WTC11 (cell line): ENCODE measurements at regions not wholly inside any gene's neighbourhood (a gene's known extent, or its start where the extent isn't known, plus 50 kb on each side); places are given as distances from the start of the nearest gene placed in this dataset.

ENCODE experiments used
- ATAC-seq: fragments of 200-7000 bp; cut with Tn5 transposase; 2 replicates; pipeline ENCODE4 v1.10.0; 2021; ENCODE audit warnings: mild to moderate bottlenecking, moderate library complexity
- CTCF ChIA-PET: fragments of 300-600 bp; sonication (Branson Sonifier 250); formaldehyde crosslinking; loops from one replicate; lab custom pipeline; 2021; ENCODE audit warnings: antibody characterized with exemption; lab: Charles Lee
- POLR2A ChIA-PET: fragments of 350-600 bp; sonication (Branson Sonifier 250); formaldehyde crosslinking; loops from one replicate; lab custom pipeline; 2021; ENCODE audit warnings: antibody characterized with exemption; lab: Charles Lee
- DNase-seq: peaks from one replicate; pipeline ENCODE4 v3.0.0; 2021; ENCODE audit warnings: low spot score
- H3K27ac Mint-ChIP-seq: 2 replicates; pipeline ENCODE4 v1.8.0; 2021; ENCODE audit warnings: mixed read lengths
- H3K27me3 Mint-ChIP-seq: 2 replicates; pipeline ENCODE4 v1.8.0; 2021; ENCODE audit warnings: low read depth, mild to moderate bottlenecking, moderate library complexity, mixed read lengths
- H3K36me3 Mint-ChIP-seq: 2 replicates; pipeline ENCODE4 v1.8.0; 2021; ENCODE audit warnings: mixed read lengths
- H3K4me1 Mint-ChIP-seq: 2 replicates; pipeline ENCODE4 v1.8.0; 2022; ENCODE audit warnings: mixed read lengths
- H3K4me3 Mint-ChIP-seq: 2 replicates; pipeline ENCODE4 v1.8.0; 2021; ENCODE audit warnings: mild to moderate bottlenecking, moderate library complexity, mixed read lengths
- H3K9me3 Mint-ChIP-seq: 2 replicates; pipeline ENCODE4 v1.8.0; 2021; ENCODE audit warnings: mixed read lengths
- AFF4 ChIP-seq: sonication (generic); formaldehyde crosslinking; IDR thresholded peaks from 2 replicates; pipeline ENCODE4 v1.8.1; 2023; ENCODE audit warnings: mild to moderate bottlenecking, missing genetic modification reagents, borderline replicate concordance
- ATF3 ChIP-seq: sonication (generic); formaldehyde crosslinking; conservative IDR thresholded peaks from 2 replicates; pipeline ENCODE4 v1.8.1; 2022; ENCODE audit warnings: mild to moderate bottlenecking, missing genetic modification reagents
- EMX1 ChIP-seq: fragments of 250-450 bp; sonication (Bioruptor Pico); IDR thresholded peaks from 2 replicates; pipeline ENCODE4 v1.8.0; 2021; ENCODE audit warnings: mild to moderate bottlenecking
- ETV6 ChIP-seq: sonication (generic); formaldehyde crosslinking; IDR thresholded peaks from 2 replicates; pipeline ENCODE4 v1.8.1; 2022; ENCODE audit warnings: mild to moderate bottlenecking, missing genetic modification reagents
- GTF2I ChIP-seq: fragments of 250-450 bp; sonication (Bioruptor Pico); conservative IDR thresholded peaks from 2 replicates; pipeline ENCODE4 v1.4.0; 2021; ENCODE audit warnings: mild to moderate bottlenecking
- MAX ChIP-seq: sonication (generic); formaldehyde crosslinking; IDR thresholded peaks from 2 replicates; pipeline ENCODE4 v1.8.0; 2022; ENCODE audit warnings: mild to moderate bottlenecking, missing genetic modification reagents
- NFYB ChIP-seq: sonication (generic); formaldehyde crosslinking; conservative IDR thresholded peaks from 2 replicates; pipeline ENCODE4 v1.8.0; 2022; ENCODE audit warnings: low read depth, missing genetic modification reagents
- NR1H2 ChIP-seq: sonication (generic); formaldehyde crosslinking; IDR thresholded peaks from 2 replicates; pipeline ENCODE4 v1.9.0; 2021; ENCODE audit warnings: mild to moderate bottlenecking, moderate library complexity, missing genetic modification reagents
- NR3C1 ChIP-seq: sonication (generic); formaldehyde crosslinking; conservative IDR thresholded peaks from 2 replicates; pipeline ENCODE4 v1.8.1; 2023; ENCODE audit warnings: low read depth, mild to moderate bottlenecking, missing genetic modification reagents
- PREB ChIP-seq: sonication (generic); formaldehyde crosslinking; IDR thresholded peaks from 2 replicates; pipeline ENCODE4 v1.8.1; 2022; ENCODE audit warnings: mild to moderate bottlenecking, missing genetic modification reagents, moderate library complexity, borderline replicate concordance
- RORB ChIP-seq: fragments of 250-450 bp; sonication (Bioruptor Pico); IDR thresholded peaks from 2 replicates; pipeline ENCODE4 v1.9.0; 2021; ENCODE audit warnings: mild to moderate bottlenecking
- SOX15 ChIP-seq: fragments of 250-450 bp; sonication (Bioruptor Pico); IDR thresholded peaks from 2 replicates; pipeline ENCODE4 v1.9.0; 2021; ENCODE audit warnings: mild to moderate bottlenecking
- ZNF138 ChIP-seq: sonication (generic); formaldehyde crosslinking; conservative IDR thresholded peaks from 2 replicates; pipeline ENCODE4 v1.8.1; 2022; ENCODE audit warnings: mild to moderate bottlenecking, moderate library complexity, missing genetic modification reagents
- ZNF219 ChIP-seq: sonication (generic); formaldehyde crosslinking; IDR thresholded peaks from 2 replicates; pipeline ENCODE4 v1.8.0; 2023; ENCODE audit warnings: missing genetic modification reagents, mild to moderate bottlenecking, borderline replicate concordance
- ZNF317 ChIP-seq: sonication (generic); formaldehyde crosslinking; IDR thresholded peaks from 2 replicates; pipeline ENCODE4 v1.8.1; 2023; ENCODE audit warnings: low read depth, mild to moderate bottlenecking, moderate library complexity, missing genetic modification reagents, borderline replicate concordance
- ZNF396 ChIP-seq: fragments of 250-450 bp; sonication (Bioruptor Pico); IDR thresholded peaks from 2 replicates; pipeline ENCODE4 v1.8.0; 2021; ENCODE audit warnings: mild to moderate bottlenecking, moderate library complexity, borderline replicate concordance
- TF ChIP-seq, protein P1 (sequence below): fragments of 250-450 bp; sonication (Bioruptor Pico); IDR thresholded peaks from 2 replicates; pipeline ENCODE4 v1.8.0; 2021; ENCODE audit warnings: mild to moderate bottlenecking
- TF ChIP-seq, protein P2 (sequence below): sonication (generic); formaldehyde crosslinking; IDR thresholded peaks from 2 replicates; pipeline ENCODE4 v1.8.0; 2023; ENCODE audit warnings: mild to moderate bottlenecking, missing genetic modification reagents
- TF ChIP-seq, protein P3 (sequence below): fragments of 250-450 bp; sonication (Bioruptor Pico); IDR thresholded peaks from 2 replicates; pipeline ENCODE4 v1.9.0; 2021; ENCODE audit warnings: mild to moderate bottlenecking

DNA sequence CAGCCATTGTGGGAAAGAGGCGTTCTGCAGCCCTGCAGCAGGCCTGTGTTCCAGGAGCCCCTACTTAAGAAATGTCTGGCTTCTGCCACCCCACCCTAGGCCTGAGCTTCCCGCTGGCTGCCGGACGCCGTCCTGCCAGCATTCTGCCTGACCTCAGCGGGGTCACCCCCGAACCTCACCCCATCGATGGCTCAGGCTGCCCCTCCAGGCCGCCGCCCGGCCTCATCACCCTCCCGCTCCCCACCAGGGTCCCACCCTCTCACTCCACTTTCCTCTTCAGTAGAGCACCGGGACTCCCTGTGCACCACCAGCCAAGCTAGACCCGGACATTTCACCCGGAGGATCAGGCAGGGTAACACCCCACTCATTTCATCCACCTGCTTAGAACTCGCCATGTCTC is 73.6 kb upstream of the SALL3 start:
- Mint-ChIP-seq H3K27ac (no peak overlapping the region), H3K4me1 (peaks cover 21% of the 10 kb centered on the region), H3K36me3 (no peaks in the 10 kb centered on the region), H3K9me3 (no peaks in the 10 kb centered on the region), H3K4me3 (no peak overlapping the region), H3K27me3 (peaks cover 3% of the 10 kb centered on the region; the same call in 1 of the 2 replicates)
- POLR2A ChIA-PET = no interaction called here
- DNase-seq (no peak), ATAC-seq (no peak)
- CTCF ChIA-PET = no interaction called here
- no peak for TF ChIP-seq MAX
- no peak for TF ChIP-seq ETV6 (CRISPR knock-in tag)
- TF ChIP-seq ZNF396 = no peak
- TF ChIP-seq ZNF317 (CRISPR knock-in tag) = no peak
- TF ChIP-seq NR3C1 (CRISPR knock-in tag) = no peak
- TF ChIP-seq, protein P1, sequence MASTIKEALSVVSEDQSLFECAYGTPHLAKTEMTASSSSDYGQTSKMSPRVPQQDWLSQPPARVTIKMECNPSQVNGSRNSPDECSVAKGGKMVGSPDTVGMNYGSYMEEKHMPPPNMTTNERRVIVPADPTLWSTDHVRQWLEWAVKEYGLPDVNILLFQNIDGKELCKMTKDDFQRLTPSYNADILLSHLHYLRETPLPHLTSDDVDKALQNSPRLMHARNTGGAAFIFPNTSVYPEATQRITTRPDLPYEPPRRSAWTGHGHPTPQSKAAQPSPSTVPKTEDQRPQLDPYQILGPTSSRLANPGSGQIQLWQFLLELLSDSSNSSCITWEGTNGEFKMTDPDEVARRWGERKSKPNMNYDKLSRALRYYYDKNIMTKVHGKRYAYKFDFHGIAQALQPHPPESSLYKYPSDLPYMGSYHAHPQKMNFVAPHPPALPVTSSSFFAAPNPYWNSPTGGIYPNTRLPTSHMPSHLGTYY (CRISPR knock-in tag) = no peak
- TF ChIP-seq, protein P2, sequence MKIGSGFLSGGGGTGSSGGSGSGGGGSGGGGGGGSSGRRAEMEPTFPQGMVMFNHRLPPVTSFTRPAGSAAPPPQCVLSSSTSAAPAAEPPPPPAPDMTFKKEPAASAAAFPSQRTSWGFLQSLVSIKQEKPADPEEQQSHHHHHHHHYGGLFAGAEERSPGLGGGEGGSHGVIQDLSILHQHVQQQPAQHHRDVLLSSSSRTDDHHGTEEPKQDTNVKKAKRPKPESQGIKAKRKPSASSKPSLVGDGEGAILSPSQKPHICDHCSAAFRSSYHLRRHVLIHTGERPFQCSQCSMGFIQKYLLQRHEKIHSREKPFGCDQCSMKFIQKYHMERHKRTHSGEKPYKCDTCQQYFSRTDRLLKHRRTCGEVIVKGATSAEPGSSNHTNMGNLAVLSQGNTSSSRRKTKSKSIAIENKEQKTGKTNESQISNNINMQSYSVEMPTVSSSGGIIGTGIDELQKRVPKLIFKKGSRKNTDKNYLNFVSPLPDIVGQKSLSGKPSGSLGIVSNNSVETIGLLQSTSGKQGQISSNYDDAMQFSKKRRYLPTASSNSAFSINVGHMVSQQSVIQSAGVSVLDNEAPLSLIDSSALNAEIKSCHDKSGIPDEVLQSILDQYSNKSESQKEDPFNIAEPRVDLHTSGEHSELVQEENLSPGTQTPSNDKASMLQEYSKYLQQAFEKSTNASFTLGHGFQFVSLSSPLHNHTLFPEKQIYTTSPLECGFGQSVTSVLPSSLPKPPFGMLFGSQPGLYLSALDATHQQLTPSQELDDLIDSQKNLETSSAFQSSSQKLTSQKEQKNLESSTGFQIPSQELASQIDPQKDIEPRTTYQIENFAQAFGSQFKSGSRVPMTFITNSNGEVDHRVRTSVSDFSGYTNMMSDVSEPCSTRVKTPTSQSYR = no peak
- TF ChIP-seq ATF3 (CRISPR knock-in tag) = no peak
- no peak for TF ChIP-seq ZNF138 (CRISPR knock-in tag)
- TF ChIP-seq AFF4 = no peak
- no peak for TF ChIP-seq ZNF219 (CRISPR knock-in tag)
- no peak for TF ChIP-seq NFYB (CRISPR knock-in tag)
- TF ChIP-seq, protein P3, sequence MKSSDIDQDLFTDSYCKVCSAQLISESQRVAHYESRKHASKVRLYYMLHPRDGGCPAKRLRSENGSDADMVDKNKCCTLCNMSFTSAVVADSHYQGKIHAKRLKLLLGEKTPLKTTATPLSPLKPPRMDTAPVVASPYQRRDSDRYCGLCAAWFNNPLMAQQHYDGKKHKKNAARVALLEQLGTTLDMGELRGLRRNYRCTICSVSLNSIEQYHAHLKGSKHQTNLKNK (CRISPR knock-in tag) = no peak
- TF ChIP-seq SOX15 (CRISPR knock-in tag) = no peak
- TF ChIP-seq, all 79 proteins: peak for 0

- Mint-ChIP-seq H3K27me3 (no peaks in the 10 kb centered on the region; the same call in 1 of the 2 replicates), H3K4me3 (no peak overlapping the region), H3K36me3 (peaks cover 4% of the 10 kb centered on the region; the same call in 1 of the 2 replicates), H3K4me1 (peaks cover 5% of the 10 kb centered on the region), H3K27ac (no peak overlapping the region), H3K9me3 (no peaks in the 10 kb centered on the region)
- CTCF ChIA-PET = no interaction called here
- no peak for ATAC-seq
- POLR2A ChIA-PET = no interaction called here
- no peak for DNase-seq
- TF ChIP-seq RORB (no peak), AFF4 (no peak), GTF2I (no peak), EMX1 (CRISPR knock-in tag) (no peak), PREB (CRISPR knock-in tag) (no peak), NR1H2 (CRISPR knock-in tag) (no peak)
Measured at GRCh38 chr18:78908462-78909260, 71.0 kb upstream of the SALL3 start.
